ENCODE measurements at regions not wholly inside any gene's neighbourhood (a gene's known extent, or its start where the extent isn't known, plus 50 kb on each side); places are given as distances from the start of the nearest gene placed in this dataset.

DNA sequence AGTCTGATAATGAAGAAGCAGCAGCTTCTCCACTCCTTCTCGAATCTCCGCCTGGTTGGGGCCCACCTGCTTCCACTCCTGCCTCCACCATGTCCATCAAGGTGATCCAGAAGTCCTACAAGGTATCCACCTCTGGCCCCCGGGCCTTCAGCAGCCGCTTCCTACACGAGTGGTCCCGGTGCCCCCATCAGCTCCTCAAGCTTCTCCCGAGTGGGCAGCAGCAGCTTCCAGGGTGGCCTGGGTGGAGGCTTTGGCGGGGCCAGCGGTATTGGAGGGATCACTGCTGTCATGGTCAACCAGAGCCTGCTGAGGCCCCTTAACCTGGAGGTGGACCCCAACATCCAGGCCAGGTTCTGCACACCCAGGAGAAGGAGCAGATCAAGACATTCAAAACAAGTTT lies 381.0 kb upstream of the USP15 start:
- DNase-seq, result no peak
- H3K27ac ChIP-seq, result no peak overlapping the region
- H3K4me3 ChIP-seq, result no peak overlapping the region
- TF ChIP-seq POLR2AphosphoS5 (IDR thresholded peaks at IDR 0.05), result no peak
- TF ChIP-seq EP300 (IDR thresholded peaks at IDR 0.05), result no peak
- no peak for TF ChIP-seq POLR2A (IDR thresholded peaks at IDR 0.05)
- TF ChIP-seq, protein P1, sequence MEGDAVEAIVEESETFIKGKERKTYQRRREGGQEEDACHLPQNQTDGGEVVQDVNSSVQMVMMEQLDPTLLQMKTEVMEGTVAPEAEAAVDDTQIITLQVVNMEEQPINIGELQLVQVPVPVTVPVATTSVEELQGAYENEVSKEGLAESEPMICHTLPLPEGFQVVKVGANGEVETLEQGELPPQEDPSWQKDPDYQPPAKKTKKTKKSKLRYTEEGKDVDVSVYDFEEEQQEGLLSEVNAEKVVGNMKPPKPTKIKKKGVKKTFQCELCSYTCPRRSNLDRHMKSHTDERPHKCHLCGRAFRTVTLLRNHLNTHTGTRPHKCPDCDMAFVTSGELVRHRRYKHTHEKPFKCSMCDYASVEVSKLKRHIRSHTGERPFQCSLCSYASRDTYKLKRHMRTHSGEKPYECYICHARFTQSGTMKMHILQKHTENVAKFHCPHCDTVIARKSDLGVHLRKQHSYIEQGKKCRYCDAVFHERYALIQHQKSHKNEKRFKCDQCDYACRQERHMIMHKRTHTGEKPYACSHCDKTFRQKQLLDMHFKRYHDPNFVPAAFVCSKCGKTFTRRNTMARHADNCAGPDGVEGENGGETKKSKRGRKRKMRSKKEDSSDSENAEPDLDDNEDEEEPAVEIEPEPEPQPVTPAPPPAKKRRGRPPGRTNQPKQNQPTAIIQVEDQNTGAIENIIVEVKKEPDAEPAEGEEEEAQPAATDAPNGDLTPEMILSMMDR (IDR thresholded peaks at IDR 0.05), result no peak
- H3K27me3 ChIP-seq, result no peaks in the 10 kb centered on the region
- no peaks in the 10 kb centered on the region for H3K36me3 ChIP-seq
- 85 to 93% methylated on average over 9 of the region's 9 CpGs for WGBS, 2 donors
- intact Hi-C loops (cut with DNase I), result no loop called here
- no peaks in the 10 kb centered on the region for H3K4me1 ChIP-seq
- no peaks in the 10 kb centered on the region for H3K9me3 ChIP-seq

GRCh38 chr12:61880186-61880585 lies 380.0 kb upstream of the USP15 start:
- no peak for DNase-seq
- Histone ChIP-seq H3K4me1 (no peaks in the 10 kb centered on the region), H3K27ac (no peak overlapping the region), H3K9me3 (no peaks in the 10 kb centered on the region), H3K36me3 (no peaks in the 10 kb centered on the region), H3K27me3 (no peaks in the 10 kb centered on the region), H3K4me3 (no peak overlapping the region)
- 75 to 77% methylated on average over 7 of the region's 7 CpGs for WGBS, 2 donors
- TF ChIP-seq POLR2AphosphoS5 (IDR thresholded peaks at IDR 0.05) (no peak), EP300 (IDR thresholded peaks at IDR 0.05) (no peak), POLR2A (IDR thresholded peaks at IDR 0.05) (no peak)
- TF ChIP-seq, protein P1 (IDR thresholded peaks at IDR 0.05), result no peak
- intact Hi-C loops (cut with DNase I), result no loop called here

DNA sequence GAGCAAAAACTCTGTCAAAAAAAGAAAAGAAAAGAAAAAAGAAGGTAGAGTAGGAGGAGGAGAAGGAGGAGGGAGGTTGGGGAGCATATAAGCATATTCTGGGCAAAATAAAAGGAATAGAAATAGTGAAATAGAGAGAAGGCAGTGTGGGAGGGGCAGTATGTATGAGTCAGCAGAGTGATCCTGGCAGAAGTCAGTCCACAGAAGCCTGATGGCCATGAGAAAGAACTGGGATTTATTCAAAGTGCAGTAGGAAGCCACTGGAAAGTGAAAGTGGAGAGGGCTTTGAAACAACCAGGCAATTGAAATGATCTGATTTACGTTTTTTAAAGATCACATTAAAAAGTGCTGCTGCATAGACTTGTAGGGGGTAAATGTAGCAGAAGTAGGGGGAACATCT lies 368.6 kb upstream of the USP15 start:
- Histone ChIP-seq H3K27me3 (no peaks in the 10 kb centered on the region), H3K36me3 (no peaks in the 10 kb centered on the region), H3K4me1 (no peaks in the 10 kb centered on the region), H3K27ac (no peak overlapping the region), H3K9me3 (no peaks in the 10 kb centered on the region), H3K4me3 (no peak overlapping the region)
- no peak for TF ChIP-seq POLR2AphosphoS5 (IDR thresholded peaks at IDR 0.05)
- no peak for TF ChIP-seq POLR2A (IDR thresholded peaks at IDR 0.05)
- TF ChIP-seq EP300 (IDR thresholded peaks at IDR 0.05), result no peak
- TF ChIP-seq, protein P1 (IDR thresholded peaks at IDR 0.05), result no peak
- DNase-seq, result no peak
- intact Hi-C loops (cut with DNase I), result loop anchor here (10.0 kb wide), 1 partner anchor 1073 kb away; no protein-coding TSS in a partner anchor
- 48 to 63% methylated on average over 1 of the region's 1 CpG for WGBS, 2 donors

- DNase-seq, result no peak
- Histone ChIP-seq H3K4me3 (no peak overlapping the region), H3K36me3 (no peaks in the 10 kb centered on the region), H3K9me3 (peaks cover 0 to 11% (median 0%) of the 10 kb centered on the region in 4 donors), H3K4me1 (no peaks in the 10 kb centered on the region), H3K27ac (no peak overlapping the region), H3K27me3 (no peaks in the 10 kb centered on the region)
- WGBS, 2 donors, result 75 to 88% methylated on average over 1 of the region's 1 CpG
- TF ChIP-seq, protein P1 (IDR thresholded peaks at IDR 0.05), result no peak
- TF ChIP-seq POLR2A (IDR thresholded peaks at IDR 0.05), result no peak
- no peak for TF ChIP-seq EP300 (IDR thresholded peaks at IDR 0.05)
- no peak for TF ChIP-seq POLR2AphosphoS5 (IDR thresholded peaks at IDR 0.05)
- intact Hi-C loops (cut with DNase I), result loop anchor here (10.0 kb wide), 1 partner anchor 1071 kb away; no protein-coding TSS in a partner anchor
Measured at GRCh38 chr12:61894168-61894567, 366.0 kb upstream of the USP15 start.

DNA sequence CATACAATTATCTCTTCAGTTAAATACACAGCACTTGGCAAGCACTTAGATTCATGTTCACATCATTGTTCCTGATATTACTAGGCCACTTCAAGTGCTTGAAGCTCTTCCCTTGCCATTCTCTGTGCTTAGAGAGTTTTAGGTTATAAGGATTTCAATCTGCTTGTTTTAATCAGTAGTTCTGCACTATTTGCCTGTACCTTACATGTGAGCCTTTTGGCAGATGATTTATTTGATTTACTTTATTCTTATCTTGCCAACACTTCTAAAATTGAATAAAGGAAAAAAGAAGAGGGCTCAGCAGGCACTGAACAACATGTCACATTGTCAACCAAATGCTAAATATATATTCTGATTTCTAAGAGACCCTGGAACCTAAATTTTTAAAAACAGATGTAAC lies 363.8 kb upstream of the USP15 start:
- H3K4me3 ChIP-seq, result no peak overlapping the region
- no peaks in the 10 kb centered on the region for H3K36me3 ChIP-seq
- no peak overlapping the region for H3K27ac ChIP-seq
- TF ChIP-seq, protein P1 (IDR thresholded peaks at IDR 0.05), result no peak
- TF ChIP-seq POLR2A (IDR thresholded peaks at IDR 0.05), result no peak
- TF ChIP-seq EP300 (IDR thresholded peaks at IDR 0.05), result no peak
- TF ChIP-seq POLR2AphosphoS5 (IDR thresholded peaks at IDR 0.05), result no peak
- H3K27me3 ChIP-seq, result no peaks in the 10 kb centered on the region
- no peak for DNase-seq
- H3K4me1 ChIP-seq, result no peaks in the 10 kb centered on the region
- H3K9me3 ChIP-seq, result peaks cover 0 to 11% (median 0%) of the 10 kb centered on the region in 4 donors
- intact Hi-C loops (cut with DNase I), result loop anchor here (10.0 kb wide), 1 partner anchor 1068 kb away; no protein-coding TSS in a partner anchor

Measured in sigmoid colon (tissue), 6 donors.